HL-60 (cell line): ENCODE measurements at regions not wholly inside any gene's neighbourhood (a gene's known extent, or its start where the extent isn't known, plus 50 kb on each side); places are given as distances from the start of the nearest gene placed in this dataset.
"Not testable (repeated sequence)": the region's sequence is repeated elsewhere in the genome, so short reads cannot be mapped to it uniquely, and the experiment has no call there.

Experiments used
- DNase-seq, 2 experiments: peaks; one replicate each; pipeline ENCODE4 v3.0.0-alpha.2; 2010 to 2020; ENCODE audit warnings: low read depth in 1 of 2, low spot score in 1 of 2
- H3K27ac ChIP-seq: fragments of 250-450 bp; sonication (Bioruptor Pico); replicated peaks from 2 replicates; pipeline ENCODE4 v1.5.1; 2020; ENCODE audit warnings: mild to moderate bottlenecking, moderate library complexity
- H3K27me3 ChIP-seq: fragments of 250-450 bp; sonication (Bioruptor Pico); 2 replicates; pipeline ENCODE4 v1.5.1; 2021; ENCODE audit warnings: mild to moderate bottlenecking, moderate library complexity; ENCODE audit not compliant: insufficient read depth, poor library complexity, severe bottlenecking
- H3K4me3 ChIP-seq: replicated peaks from 2 replicates; pipeline ENCODE4 v1.5.1; 2011; ENCODE audit warnings: mild to moderate bottlenecking, control low read depth, low read length; ENCODE audit not compliant: insufficient read depth
- GABPA ChIP-seq: IDR thresholded peaks from 2 replicates; pipeline ENCODE4 v1.6.1; 2012; ENCODE audit warnings: low read depth
- POLR2AphosphoS5 ChIP-seq: IDR thresholded peaks from 2 replicates; pipeline ENCODE4 v1.6.1; 2012; ENCODE audit warnings: low read depth
- SPI1 ChIP-seq: IDR thresholded peaks from 2 replicates; pipeline ENCODE4 v1.6.1; 2012; ENCODE audit warnings: low read depth, mild to moderate bottlenecking, borderline replicate concordance
- TF ChIP-seq, protein P1 (sequence below): IDR thresholded peaks from one replicate; pipeline ENCODE4 v1.5.1; 2011; ENCODE audit warnings: low read length, control low read depth, inconsistent platforms; ENCODE audit not compliant: insufficient read depth
- TF ChIP-seq, protein P2 (sequence below): IDR thresholded peaks from 2 replicates; pipeline ENCODE4 v1.6.1; 2012; ENCODE audit warnings: low read depth; ENCODE audit not compliant: insufficient replicate concordance

DNA sequence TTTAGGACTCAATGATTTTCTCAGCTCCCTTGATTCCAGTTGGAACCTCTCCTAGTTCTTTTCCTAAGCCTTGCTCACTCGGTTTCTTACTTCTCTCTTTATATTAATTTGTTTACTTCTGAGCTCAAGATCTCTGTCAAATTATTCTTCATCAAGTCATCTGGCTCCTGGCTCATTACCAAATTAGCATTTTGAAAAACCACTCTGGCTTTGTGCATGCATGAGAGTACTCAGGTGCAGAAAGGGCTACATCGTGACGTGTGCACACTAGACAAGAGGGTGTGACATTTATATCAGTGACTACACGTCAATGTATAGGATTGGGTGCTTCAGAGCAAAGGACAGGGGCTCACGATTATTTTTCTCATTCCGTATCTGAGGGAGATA is 645.7 kb upstream of the DPP6 start:
- TF ChIP-seq SPI1 (no peak), POLR2AphosphoS5 (no peak)
- TF ChIP-seq, protein P1, sequence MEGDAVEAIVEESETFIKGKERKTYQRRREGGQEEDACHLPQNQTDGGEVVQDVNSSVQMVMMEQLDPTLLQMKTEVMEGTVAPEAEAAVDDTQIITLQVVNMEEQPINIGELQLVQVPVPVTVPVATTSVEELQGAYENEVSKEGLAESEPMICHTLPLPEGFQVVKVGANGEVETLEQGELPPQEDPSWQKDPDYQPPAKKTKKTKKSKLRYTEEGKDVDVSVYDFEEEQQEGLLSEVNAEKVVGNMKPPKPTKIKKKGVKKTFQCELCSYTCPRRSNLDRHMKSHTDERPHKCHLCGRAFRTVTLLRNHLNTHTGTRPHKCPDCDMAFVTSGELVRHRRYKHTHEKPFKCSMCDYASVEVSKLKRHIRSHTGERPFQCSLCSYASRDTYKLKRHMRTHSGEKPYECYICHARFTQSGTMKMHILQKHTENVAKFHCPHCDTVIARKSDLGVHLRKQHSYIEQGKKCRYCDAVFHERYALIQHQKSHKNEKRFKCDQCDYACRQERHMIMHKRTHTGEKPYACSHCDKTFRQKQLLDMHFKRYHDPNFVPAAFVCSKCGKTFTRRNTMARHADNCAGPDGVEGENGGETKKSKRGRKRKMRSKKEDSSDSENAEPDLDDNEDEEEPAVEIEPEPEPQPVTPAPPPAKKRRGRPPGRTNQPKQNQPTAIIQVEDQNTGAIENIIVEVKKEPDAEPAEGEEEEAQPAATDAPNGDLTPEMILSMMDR, result no peak
- TF ChIP-seq, protein P2, sequence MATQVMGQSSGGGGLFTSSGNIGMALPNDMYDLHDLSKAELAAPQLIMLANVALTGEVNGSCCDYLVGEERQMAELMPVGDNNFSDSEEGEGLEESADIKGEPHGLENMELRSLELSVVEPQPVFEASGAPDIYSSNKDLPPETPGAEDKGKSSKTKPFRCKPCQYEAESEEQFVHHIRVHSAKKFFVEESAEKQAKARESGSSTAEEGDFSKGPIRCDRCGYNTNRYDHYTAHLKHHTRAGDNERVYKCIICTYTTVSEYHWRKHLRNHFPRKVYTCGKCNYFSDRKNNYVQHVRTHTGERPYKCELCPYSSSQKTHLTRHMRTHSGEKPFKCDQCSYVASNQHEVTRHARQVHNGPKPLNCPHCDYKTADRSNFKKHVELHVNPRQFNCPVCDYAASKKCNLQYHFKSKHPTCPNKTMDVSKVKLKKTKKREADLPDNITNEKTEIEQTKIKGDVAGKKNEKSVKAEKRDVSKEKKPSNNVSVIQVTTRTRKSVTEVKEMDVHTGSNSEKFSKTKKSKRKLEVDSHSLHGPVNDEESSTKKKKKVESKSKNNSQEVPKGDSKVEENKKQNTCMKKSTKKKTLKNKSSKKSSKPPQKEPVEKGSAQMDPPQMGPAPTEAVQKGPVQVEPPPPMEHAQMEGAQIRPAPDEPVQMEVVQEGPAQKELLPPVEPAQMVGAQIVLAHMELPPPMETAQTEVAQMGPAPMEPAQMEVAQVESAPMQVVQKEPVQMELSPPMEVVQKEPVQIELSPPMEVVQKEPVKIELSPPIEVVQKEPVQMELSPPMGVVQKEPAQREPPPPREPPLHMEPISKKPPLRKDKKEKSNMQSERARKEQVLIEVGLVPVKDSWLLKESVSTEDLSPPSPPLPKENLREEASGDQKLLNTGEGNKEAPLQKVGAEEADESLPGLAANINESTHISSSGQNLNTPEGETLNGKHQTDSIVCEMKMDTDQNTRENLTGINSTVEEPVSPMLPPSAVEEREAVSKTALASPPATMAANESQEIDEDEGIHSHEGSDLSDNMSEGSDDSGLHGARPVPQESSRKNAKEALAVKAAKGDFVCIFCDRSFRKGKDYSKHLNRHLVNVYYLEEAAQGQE, result no peak
- no peak overlapping the region for H3K4me3 ChIP-seq
- no peak for DNase-seq
- no peaks in the 10 kb centered on the region for H3K27me3 ChIP-seq
- H3K27ac ChIP-seq, result no peak overlapping the region

DNA sequence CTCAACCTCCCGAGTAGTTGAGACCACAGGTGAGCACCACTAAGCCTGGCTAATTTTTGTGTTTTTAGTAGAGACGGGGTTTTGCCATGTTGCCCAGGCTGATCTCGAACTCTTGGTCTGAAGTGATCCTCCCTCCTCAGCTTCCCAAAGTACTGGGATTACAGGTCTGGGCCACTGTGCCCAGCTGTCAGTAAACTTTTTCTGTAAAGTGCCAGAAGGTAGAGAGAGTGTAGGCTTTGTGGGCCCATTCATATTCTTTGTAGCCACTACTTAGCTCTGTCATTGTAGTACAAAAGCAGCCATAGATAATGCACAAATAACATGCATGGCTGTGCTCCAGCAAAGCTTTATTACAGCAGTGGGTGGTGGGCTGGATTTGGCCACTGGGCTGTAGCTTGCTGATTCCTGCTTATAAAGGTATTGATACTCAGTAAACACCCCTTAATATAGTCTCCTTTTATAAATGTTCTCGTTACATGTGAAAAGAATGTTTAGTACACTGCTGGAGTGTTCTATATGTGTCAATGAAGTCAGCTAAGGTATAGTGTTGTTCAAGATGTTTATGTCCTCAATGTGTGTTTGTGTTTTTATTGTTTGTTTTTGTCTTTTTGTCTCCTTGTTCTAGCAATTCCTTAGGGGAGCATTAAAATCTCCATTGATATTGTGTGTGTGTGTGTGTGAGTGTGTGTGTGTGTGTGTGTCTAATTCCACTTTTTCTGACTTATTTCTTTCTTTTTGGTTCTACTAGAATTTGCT is 644.7 kb upstream of the DPP6 start:
- H3K27me3 ChIP-seq, result no peaks in the 10 kb centered on the region
- no peak overlapping the region for H3K27ac ChIP-seq
- DNase-seq, result no peak
- no peak overlapping the region for H3K4me3 ChIP-seq
- TF ChIP-seq POLR2AphosphoS5 (no peak), SPI1 (no peak), GABPA (no peak)
- TF ChIP-seq, protein P2, result no peak
- TF ChIP-seq, protein P1, result no peak

DNA sequence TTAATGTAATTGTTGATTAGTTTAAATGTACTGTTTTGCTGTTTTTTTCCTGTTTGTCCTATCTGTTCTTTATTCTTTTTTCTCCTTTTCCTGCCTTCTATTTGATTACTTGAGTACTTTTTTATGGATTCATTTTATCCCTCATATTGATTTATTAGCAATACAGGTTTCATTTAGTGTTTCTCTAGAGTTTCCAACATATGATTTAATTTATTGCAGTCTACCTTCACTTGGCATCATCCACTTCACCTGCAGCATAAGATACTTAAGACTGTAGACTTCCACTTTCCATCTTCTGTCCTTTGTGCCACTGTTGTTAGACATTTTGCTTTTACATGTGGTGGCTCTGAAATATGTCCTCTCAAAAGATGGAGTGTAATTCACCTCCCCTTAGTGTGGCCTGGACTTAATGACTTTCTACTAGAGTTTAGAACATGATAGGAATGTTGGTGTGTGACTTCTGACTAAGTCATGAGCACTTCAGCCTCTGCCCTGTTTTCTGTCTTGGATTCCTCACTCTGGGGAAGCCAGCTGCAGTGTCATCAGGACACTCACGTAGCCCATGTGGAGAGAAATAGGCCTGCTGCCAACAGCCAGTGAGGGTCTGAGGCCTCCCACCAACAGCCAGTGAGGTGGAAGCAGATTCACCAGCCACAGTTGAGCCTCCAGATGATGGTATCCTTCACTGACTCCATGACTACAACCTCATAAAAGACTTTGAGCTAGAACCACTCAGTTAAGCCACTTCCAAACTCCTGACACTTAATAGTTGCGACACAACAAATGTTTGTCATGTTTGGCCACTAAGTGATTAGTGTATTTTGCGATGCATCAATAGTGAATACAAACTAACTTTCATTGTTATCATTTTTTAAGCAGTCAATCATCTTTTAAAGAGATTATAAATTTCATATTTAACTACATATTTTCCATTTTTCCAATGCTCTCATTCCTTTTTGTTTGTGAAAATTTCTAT is 643.5 kb upstream of the DPP6 start:
- no peak for TF ChIP-seq SPI1
- TF ChIP-seq POLR2AphosphoS5, result no peak
- TF ChIP-seq, protein P1, result no peak
- TF ChIP-seq, protein P2, result no peak
- TF ChIP-seq GABPA, result no peak
- H3K4me3 ChIP-seq, result no peak overlapping the region
- no peak for DNase-seq
- H3K27me3 ChIP-seq, result no peaks in the 10 kb centered on the region
- H3K27ac ChIP-seq, result no peak overlapping the region

DNA sequence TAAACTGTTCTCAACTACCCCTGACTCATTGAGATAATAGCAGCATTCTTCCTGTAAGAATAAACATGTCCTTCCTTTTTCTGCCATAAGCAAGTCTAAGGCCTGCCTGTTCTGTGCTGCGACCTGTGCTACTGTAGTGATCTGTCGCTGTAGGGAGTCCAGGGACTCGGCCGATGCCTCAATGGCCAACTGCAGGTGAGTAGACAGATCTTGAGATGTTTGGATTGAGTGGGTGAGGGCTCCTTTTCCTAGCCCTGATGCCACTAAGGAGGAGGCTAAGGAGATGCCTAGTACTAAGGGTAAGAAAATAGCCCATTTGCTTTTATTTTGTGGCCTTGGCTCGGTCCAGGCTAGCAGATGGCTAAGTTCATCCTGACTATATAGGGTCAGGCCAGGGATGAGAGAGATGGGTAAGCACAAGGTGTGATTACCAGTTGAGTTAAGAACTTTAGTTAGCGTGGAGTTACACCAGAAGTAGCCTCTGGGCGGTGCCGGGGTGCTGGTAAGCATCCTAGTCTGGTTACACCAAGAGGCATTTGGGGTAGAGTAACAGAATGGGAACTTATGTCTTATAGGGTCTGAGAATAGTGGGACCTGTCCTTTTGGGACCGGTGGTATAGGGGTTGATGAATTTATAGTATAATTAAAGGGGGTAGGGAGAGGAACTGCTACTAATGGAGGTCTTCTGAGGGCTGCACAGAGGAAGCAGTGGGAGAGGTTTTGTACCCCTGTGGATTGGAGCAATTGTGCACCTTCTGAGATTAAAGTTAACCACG is 642.4 kb upstream of the DPP6 start:
- H3K4me3 ChIP-seq, H3K27ac ChIP-seq, DNase-seq, H3K27me3 ChIP-seq: not testable (repeated sequence)
